Smooth muscle cell (in vitro differentiated cells): ENCODE measurements at regions not wholly inside any gene's neighbourhood (a gene's known extent, or its start where the extent isn't known, plus 50 kb on each side); places are given as distances from the start of the nearest gene placed in this dataset.

Experiments
- DNase-seq: peaks from one replicate; lab custom pipeline; 2025; ENCODE audit not compliant: unreplicated experiment; lab: John Stamatoyannopoulos, UW
- H2AFZ ChIP-seq: fragments of 200-600 bp; sonication (generic); 2 replicates; pipeline ENCODE4 v1.6.0; 2016; ENCODE audit warnings: antibody characterized with exemption, low read depth, mild to moderate bottlenecking
- H3F3A ChIP-seq: fragments of 200-600 bp; sonication (generic); 2 replicates; pipeline ENCODE4 v1.6.0; 2017; ENCODE audit warnings: antibody characterized with exemption, low read depth
- H3K27ac ChIP-seq: fragments of 200-600 bp; sonication (generic); 2 replicates; pipeline ENCODE4 v1.5.1; 2016; ENCODE audit warnings: low read depth, mild to moderate bottlenecking
- H3K27me3 ChIP-seq: fragments of 200-600 bp; sonication (generic); 2 replicates; pipeline ENCODE4 v1.6.1; 2016; ENCODE audit warnings: low read depth, mild to moderate bottlenecking
- H3K36me3 ChIP-seq: fragments of 200-600 bp; sonication (generic); 2 replicates; pipeline ENCODE4 v1.5.1; 2016; ENCODE audit warnings: low read depth
- H3K4me1 ChIP-seq: fragments of 200-600 bp; sonication (generic); 2 replicates; pipeline ENCODE4 v1.5.1; 2016; ENCODE audit warnings: low read depth
- H3K4me2 ChIP-seq: fragments of 200-600 bp; sonication (generic); 2 replicates; pipeline ENCODE4 v1.6.0; 2016; ENCODE audit warnings: mild to moderate bottlenecking
- H3K4me3 ChIP-seq: fragments of 200-600 bp; sonication (generic); 2 replicates; pipeline ENCODE4 v1.5.1; 2016; ENCODE audit warnings: mild to moderate bottlenecking
- H3K79me2 ChIP-seq: fragments of 200-600 bp; sonication (generic); 2 replicates; pipeline ENCODE4 v1.6.0; 2016; ENCODE audit warnings: low read depth, mild to moderate bottlenecking
- H3K9ac ChIP-seq: fragments of 200-600 bp; sonication (generic); 2 replicates; pipeline ENCODE4 v1.6.0; 2016; ENCODE audit warnings: low read depth
- H3K9me3 ChIP-seq: fragments of 200-600 bp; sonication (generic); replicated peaks from 2 replicates; pipeline ENCODE4 v1.5.1; 2016; ENCODE audit warnings: low read depth
- H4K20me1 ChIP-seq: fragments of 200-600 bp; sonication (generic); 2 replicates; pipeline ENCODE4 v1.6.0; 2016; ENCODE audit warnings: low read depth
- CTCF ChIP-seq: fragments of 200-600 bp; sonication (generic); IDR thresholded peaks from 2 replicates; pipeline ENCODE4 v1.5.1; 2017; ENCODE audit warnings: borderline replicate concordance, mild to moderate bottlenecking, antibody characterized with exemption; ENCODE audit not compliant: insufficient read depth, poor library complexity, severe bottlenecking
- WGBS: methylation state at CpG from one replicate; pipeline ENCODE4 v1.1.7; 2016; ENCODE audit warnings: low lambda C conversion rate; 5-methylcytosine and 5-hydroxymethylcytosine counted together

- H3K36me3 ChIP-seq, result no peaks in the 10 kb centered on the region
- H3K4me1 ChIP-seq, result no peaks in the 10 kb centered on the region
- no peak for DNase-seq
- H3K4me3 ChIP-seq, result no peak overlapping the region
- no peak overlapping the region for H2AFZ ChIP-seq
- no peaks in the 10 kb centered on the region for H3K79me2 ChIP-seq
- H4K20me1 ChIP-seq, result no peaks in the 10 kb centered on the region
- no peak overlapping the region for H3K4me2 ChIP-seq
- H3K9me3 ChIP-seq, result no peaks in the 10 kb centered on the region
- H3K27me3 ChIP-seq, result no peaks in the 10 kb centered on the region
- H3K9ac ChIP-seq, result no peak overlapping the region
- 72% methylated on average over 7 of the region's 7 CpGs for WGBS
- no peaks in the 10 kb centered on the region for H3F3A ChIP-seq
- TF ChIP-seq CTCF, result no peak
- no peak overlapping the region for H3K27ac ChIP-seq
Observed at GRCh38 chr3:67920969-67921368, 266.6 kb upstream of the SUCLG2 start.

- no peak for DNase-seq
- WGBS, result 87% methylated on average over 1 of the region's 1 CpG
- Histone ChIP-seq H2AFZ (no peak overlapping the region), H3K9ac (no peak overlapping the region), H4K20me1 (no peaks in the 10 kb centered on the region), H3K4me2 (no peak overlapping the region), H3K27me3 (no peaks in the 10 kb centered on the region), H3K4me3 (no peak overlapping the region), H3K79me2 (no peaks in the 10 kb centered on the region), H3K4me1 (no peaks in the 10 kb centered on the region), H3F3A (no peaks in the 10 kb centered on the region), H3K36me3 (no peaks in the 10 kb centered on the region), H3K27ac (no peak overlapping the region), H3K9me3 (no peaks in the 10 kb centered on the region)
- TF ChIP-seq CTCF, result no peak
Observed at GRCh38 chr3:67920311-67920710, 265.9 kb upstream of the SUCLG2 start.

GRCh38 chr3:67916353-67916752 lies 261.9 kb upstream of the SUCLG2 start:
- no peak for TF ChIP-seq CTCF
- no peaks in the 10 kb centered on the region for H3K4me1 ChIP-seq
- WGBS, result 94% methylated on average over 5 of the region's 5 CpGs
- no peaks in the 10 kb centered on the region for H3K27me3 ChIP-seq
- DNase-seq, result no peak
- H3K36me3 ChIP-seq, result no peaks in the 10 kb centered on the region
- H3K4me2 ChIP-seq, result no peak overlapping the region
- H3K9me3 ChIP-seq, result no peaks in the 10 kb centered on the region
- H3F3A ChIP-seq, result no peaks in the 10 kb centered on the region
- H4K20me1 ChIP-seq, result no peaks in the 10 kb centered on the region
- H3K27ac ChIP-seq, result no peak overlapping the region
- no peaks in the 10 kb centered on the region for H3K79me2 ChIP-seq
- no peak overlapping the region for H3K4me3 ChIP-seq
- no peak overlapping the region for H2AFZ ChIP-seq
- H3K9ac ChIP-seq, result no peak overlapping the region

GRCh38 chr3:67907735-67908134 lies 253.3 kb upstream of the SUCLG2 start:
- no peaks in the 10 kb centered on the region for H3K9me3 ChIP-seq
- DNase-seq, result no peak
- no peaks in the 10 kb centered on the region for H3K36me3 ChIP-seq
- no peak overlapping the region for H3K4me3 ChIP-seq
- TF ChIP-seq CTCF, result no peak
- H3K27ac ChIP-seq, result no peak overlapping the region
- H3K9ac ChIP-seq, result no peak overlapping the region
- H3K4me1 ChIP-seq, result no peaks in the 10 kb centered on the region
- no peak overlapping the region for H3K4me2 ChIP-seq
- no peaks in the 10 kb centered on the region for H3K79me2 ChIP-seq
- no peaks in the 10 kb centered on the region for H3F3A ChIP-seq
- H4K20me1 ChIP-seq, result no peaks in the 10 kb centered on the region
- H3K27me3 ChIP-seq, result peaks cover 17% of the 10 kb centered on the region
- H2AFZ ChIP-seq, result no peak overlapping the region
- 100% methylated on average over 1 of the region's 1 CpG for WGBS
